ENCODE measurements at regions not wholly inside any gene's neighbourhood (a gene's known extent, or its start where the extent isn't known, plus 50 kb on each side); places are given as distances from the start of the nearest gene placed in this dataset.

GRCh38 chr5:142507531-142508372, 178.1 kb downstream of the FGF1 start:
- no peak for DNase-seq

- DNase-seq = no peak
Measured at GRCh38 chr5:142506756-142507155, 179.1 kb downstream of the FGF1 start.

GRCh38 chr5:142506046-142506445, 179.8 kb downstream of the FGF1 start:
- no peak for DNase-seq

GRCh38 chr5:142501890-142502289, 177.1 kb upstream of the SPRY4 start:
- DNase-seq = no peak

- no peak for DNase-seq
Measured at GRCh38 chr5:142500227-142500905, 175.5 kb upstream of the SPRY4 start.

- no peak for DNase-seq
Measured at GRCh38 chr5:142499591-142500226, 174.9 kb upstream of the SPRY4 start.

- no peak for DNase-seq
Measured at GRCh38 chr5:142498298-142498697, 173.5 kb upstream of the SPRY4 start.

- DNase-seq = no peak
Measured at GRCh38 chr5:142495531-142495930, 170.7 kb upstream of the SPRY4 start.

GRCh38 chr5:142493875-142494518, 169.2 kb upstream of the SPRY4 start:
- DNase-seq = no peak

GRCh38 chr5:142492781-142493281, 168.0 kb upstream of the SPRY4 start:
- DNase-seq = no peak

GRCh38 chr5:142491679-142492078, 166.9 kb upstream of the SPRY4 start:
- no peak for DNase-seq

GRCh38 chr5:142491270-142491669, 166.4 kb upstream of the SPRY4 start:
- no peak for DNase-seq

GRCh38 chr5:142486581-142486980, 161.8 kb upstream of the SPRY4 start:
- DNase-seq = no peak

GRCh38 chr5:142486020-142486419, 161.2 kb upstream of the SPRY4 start:
- no peak for DNase-seq

- DNase-seq = no peak
Measured at GRCh38 chr5:142484821-142485387, 160.1 kb upstream of the SPRY4 start.

GRCh38 chr5:142482207-142482606, 157.4 kb upstream of the SPRY4 start:
- DNase-seq = no peak

GRCh38 chr5:142481410-142481809, 156.6 kb upstream of the SPRY4 start:
- no peak for DNase-seq

- DNase-seq = no peak
Measured at GRCh38 chr5:142479854-142480519, 155.2 kb upstream of the SPRY4 start.

- no peak for DNase-seq
Measured at GRCh38 chr5:142479150-142479549, 154.3 kb upstream of the SPRY4 start.

- no peak for DNase-seq
Measured at GRCh38 chr5:142478113-142478512, 153.3 kb upstream of the SPRY4 start.

GRCh38 chr5:142475102-142475513, 150.3 kb upstream of the SPRY4 start:
- no peak for DNase-seq

- DNase-seq = no peak
Measured at GRCh38 chr5:142474431-142475094, 149.7 kb upstream of the SPRY4 start.
